ENCODE measurements at regions not wholly inside any gene's neighbourhood (a gene's known extent, or its start where the extent isn't known, plus 50 kb on each side); places are given as distances from the start of the nearest gene placed in this dataset.

DNA sequence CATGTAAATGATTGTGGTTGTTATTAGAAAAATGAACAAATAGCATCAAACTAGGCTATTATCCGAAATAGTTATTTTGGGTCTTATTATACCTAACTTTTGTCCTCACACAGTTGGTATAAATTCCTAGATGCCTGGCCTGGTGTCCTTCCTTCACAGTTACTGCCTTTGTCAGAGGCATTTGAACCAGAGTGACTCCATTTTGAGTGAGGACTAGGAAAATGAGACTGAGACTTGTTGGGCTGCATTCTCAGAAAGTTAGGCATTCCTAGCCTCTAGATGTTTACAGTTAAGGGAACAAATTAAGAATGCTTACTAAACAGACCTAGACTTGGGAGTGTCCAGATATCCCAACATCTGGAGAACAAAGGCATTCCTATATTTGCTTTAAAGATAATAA is 283.5 kb upstream of the C9orf72 start:
- TF ChIP-seq, protein P1, sequence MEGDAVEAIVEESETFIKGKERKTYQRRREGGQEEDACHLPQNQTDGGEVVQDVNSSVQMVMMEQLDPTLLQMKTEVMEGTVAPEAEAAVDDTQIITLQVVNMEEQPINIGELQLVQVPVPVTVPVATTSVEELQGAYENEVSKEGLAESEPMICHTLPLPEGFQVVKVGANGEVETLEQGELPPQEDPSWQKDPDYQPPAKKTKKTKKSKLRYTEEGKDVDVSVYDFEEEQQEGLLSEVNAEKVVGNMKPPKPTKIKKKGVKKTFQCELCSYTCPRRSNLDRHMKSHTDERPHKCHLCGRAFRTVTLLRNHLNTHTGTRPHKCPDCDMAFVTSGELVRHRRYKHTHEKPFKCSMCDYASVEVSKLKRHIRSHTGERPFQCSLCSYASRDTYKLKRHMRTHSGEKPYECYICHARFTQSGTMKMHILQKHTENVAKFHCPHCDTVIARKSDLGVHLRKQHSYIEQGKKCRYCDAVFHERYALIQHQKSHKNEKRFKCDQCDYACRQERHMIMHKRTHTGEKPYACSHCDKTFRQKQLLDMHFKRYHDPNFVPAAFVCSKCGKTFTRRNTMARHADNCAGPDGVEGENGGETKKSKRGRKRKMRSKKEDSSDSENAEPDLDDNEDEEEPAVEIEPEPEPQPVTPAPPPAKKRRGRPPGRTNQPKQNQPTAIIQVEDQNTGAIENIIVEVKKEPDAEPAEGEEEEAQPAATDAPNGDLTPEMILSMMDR (conservative IDR thresholded peaks at IDR 0.05): no peak
- no peak for TF ChIP-seq ZFX (IDR thresholded peaks at IDR 0.05)

All from C4-2B (cell line).